HL-60/S4 (cell line): ENCODE measurements at regions not wholly inside any gene's neighbourhood (a gene's known extent, or its start where the extent isn't known, plus 50 kb on each side); places are given as distances from the start of the nearest gene placed in this dataset.

Source experiments
- in situ Hi-C: fragments of 300-500 bp; cut with MboI; formaldehyde crosslinking; loops from 2 replicates; pipeline ENCODE4 v1.14.3; 2022; ENCODE audit warnings: low sequenced_read_pairs

DNA sequence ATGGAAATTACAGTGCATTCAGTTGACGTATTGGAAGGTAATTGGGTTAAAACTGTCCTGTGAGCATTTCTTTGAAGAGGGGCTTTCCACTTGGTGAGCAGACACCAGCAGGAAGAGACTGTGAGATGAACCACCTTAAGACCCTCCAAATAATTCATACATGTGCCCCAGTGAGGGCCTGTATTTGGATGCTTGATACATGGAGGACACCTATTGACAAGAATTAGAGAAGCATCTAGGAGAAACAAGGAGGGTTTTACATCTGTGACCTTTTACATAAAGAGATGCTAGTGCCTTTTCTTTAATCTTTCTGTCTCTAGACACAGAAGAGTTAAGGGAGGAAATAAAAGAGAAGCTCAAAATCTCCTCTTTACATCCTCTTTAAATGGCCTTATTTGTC, 1115.3 kb upstream of the IGFBP7 start:
- in situ Hi-C loops, result no loop called here

DNA sequence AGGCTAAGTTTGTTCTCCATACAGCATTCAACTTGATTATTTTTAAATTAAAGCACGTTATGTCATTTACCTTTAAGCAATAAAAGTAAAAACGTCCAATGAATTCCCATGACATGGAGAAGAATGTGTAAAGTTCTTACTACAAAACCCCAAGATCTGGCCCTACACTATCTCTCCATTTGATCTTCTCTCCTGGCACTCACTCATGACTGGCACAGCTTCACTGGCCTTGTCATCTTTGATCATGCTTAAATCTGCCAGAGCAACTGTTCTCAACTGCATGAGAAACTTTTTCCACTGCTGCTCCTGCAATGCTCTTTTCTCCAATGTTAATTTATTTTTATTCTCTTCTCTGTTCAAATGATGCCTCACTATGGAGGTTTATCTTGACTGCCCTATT, 1109.0 kb upstream of the IGFBP7 start:
- in situ Hi-C loops, result no loop called here

GRCh38 chr4:58216461-58216860, 1106.3 kb upstream of the IGFBP7 start:
- in situ Hi-C loops, result no loop called here

- in situ Hi-C loops, result no loop called here
Measured at GRCh38 chr4:58214376-58214775, 1104.2 kb upstream of the IGFBP7 start.

DNA sequence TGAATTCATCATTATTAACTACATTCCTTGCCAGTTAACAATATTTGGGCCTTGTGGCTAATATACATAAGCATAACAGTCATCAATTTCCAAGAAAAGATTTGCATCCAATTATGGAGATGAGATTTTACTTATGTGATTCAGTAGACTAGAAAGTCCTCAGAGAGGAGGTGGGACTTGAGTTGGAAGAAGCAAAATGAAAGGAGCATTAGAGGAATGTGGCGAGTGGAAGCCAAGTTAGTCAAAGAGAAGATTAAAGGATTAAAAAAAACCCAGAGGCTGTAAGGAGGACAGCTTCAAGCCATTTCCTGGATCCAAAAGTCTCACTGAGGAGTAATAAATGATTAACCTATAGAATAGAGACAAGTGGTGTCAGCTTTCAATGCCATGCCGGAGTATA, 1099.4 kb upstream of the IGFBP7 start:
- in situ Hi-C loops, result no loop called here

- in situ Hi-C loops, result no loop called here
Measured at GRCh38 chr4:58209001-58209400, 1098.8 kb upstream of the IGFBP7 start.

DNA sequence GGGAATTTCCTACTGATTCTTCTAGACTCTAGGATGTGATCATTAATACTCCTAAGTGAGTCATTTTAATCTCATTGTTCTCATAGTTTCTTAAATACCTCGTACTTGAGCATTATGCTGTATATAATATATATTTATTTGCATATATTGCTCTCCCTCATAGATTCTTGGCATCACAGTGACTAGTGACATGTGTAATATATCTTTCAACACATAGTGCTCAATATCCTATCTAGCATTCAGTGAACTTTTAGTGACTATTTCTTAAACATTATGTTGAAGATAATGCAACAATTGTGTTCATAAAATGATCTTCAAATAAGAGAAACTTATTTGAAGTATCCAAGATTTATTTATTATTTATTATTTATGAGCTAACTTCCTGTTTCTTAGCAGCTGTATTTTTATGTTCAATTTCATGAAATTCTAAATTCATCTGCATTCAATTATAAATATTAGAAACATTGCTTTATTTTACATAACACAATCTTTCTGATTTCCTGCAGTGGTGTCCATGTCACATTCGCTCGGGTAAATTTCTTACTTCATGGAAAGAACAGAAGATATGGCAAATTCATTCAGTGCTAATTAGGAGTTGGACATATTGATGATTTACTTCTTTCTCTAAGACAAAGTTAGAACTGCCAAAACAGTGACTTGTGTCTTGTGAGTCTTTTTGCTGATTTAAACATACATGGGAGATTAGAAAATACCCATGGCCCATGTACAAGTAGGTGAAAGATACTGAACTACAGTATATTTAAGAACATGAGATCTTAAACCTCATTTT, 1095.5 kb upstream of the IGFBP7 start:
- in situ Hi-C loops, result no loop called here

DNA sequence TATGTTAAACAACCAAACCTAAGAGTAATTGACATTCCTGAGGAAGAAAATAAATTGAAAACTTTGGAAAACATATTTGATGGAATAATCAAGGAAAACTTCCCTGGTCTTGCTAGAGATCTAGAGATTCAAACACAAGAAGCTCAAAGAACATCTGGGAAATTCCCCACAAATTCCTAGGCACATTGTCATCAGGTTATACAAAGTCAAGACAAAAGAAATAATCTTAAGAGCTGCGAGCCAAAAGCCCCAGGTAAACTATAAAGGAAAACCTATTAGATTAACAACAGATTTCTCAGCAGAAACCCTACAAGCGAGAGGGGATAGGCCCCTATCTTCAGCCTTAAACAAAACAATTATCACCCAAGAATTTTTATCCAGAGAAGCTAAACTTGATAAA, 1082.0 kb upstream of the IGFBP7 start:
- in situ Hi-C loops, result no loop called here

DNA sequence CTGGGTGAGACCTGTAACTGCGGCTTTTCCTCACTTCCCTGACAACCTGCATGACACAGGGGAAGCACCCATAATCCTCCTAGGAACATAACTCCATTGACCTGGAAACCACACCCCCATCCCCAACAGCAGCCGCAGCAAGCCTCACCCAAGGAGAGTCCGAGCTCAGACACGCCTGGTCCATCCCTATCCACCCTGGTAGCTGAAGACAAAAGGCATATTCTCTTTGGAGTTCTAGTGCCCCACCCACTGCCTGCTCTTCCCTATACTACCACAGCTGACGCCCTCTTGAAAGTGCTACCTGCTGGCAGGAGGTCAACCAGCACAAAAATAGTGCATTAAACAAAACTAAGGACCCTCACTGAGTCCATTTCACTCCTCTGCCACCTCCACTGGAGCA, 1080.9 kb upstream of the IGFBP7 start:
- in situ Hi-C loops, result no loop called here

GRCh38 chr4:58188316-58188715, 1078.1 kb upstream of the IGFBP7 start:
- in situ Hi-C loops, result no loop called here

GRCh38 chr4:58175024-58175423, 1064.8 kb upstream of the IGFBP7 start:
- in situ Hi-C loops, result no loop called here

- in situ Hi-C loops, result no loop called here
Measured at GRCh38 chr4:58166490-58166889, 1056.3 kb upstream of the IGFBP7 start.

DNA sequence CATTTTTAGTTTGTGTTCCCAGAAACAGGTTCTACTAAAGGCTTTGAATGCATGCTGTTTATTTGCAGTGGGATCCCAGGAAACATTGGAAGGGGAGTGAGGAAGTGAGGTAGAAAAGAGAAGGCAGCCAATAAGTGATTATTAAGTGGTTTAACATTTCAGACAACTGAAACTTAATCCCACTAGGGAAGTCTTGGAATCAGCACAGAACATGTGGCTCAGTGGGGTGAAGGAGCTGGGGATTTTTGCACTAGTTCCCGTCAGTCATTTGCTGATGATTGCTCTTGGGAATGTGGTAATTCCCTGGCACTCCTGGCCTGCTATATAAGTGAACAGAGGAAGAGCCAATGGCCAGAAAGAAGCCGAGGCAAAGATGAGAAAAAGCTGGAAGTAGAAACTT, 1053.0 kb upstream of the IGFBP7 start:
- in situ Hi-C loops, result no loop called here

DNA sequence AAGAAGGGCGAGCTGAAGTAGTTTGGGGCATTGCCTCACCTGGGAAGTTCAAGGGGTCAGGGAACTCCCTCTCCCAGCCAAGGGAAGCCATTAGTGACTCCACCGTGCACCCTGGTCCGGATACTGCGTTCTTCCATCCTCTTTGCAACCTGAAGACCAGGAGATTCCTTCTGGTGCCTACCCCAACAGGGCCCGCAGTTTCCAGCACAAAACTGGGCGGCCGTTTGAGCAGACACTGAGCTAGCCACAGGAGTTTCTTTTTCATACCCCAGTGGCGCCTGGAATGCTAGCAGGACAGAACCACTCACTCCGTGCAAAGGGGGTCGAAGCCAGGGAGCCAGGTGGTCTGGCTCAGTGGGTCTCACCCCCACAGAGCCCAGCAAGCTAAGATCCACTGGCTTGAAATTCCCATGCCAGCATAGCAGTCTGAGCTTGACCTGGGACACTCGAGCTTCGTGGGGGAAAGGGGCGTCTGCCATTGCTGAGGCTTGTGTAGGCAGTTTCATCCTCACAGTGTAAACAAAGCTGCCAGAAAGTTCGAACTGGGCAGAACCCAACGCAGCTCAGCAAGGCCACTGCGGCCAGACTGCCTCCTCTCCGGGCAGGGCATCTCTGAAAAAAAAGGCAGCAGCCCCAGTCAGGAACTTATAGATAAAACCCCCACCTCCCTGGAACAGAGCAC, 1039.4 kb upstream of the IGFBP7 start:
- in situ Hi-C loops, result no loop called here

GRCh38 chr4:58144721-58145120, 1034.5 kb upstream of the IGFBP7 start:
- in situ Hi-C loops, result no loop called here

GRCh38 chr4:58138786-58139668, 1028.8 kb upstream of the IGFBP7 start:
- in situ Hi-C loops, result no loop called here

- in situ Hi-C loops, result no loop called here
Measured at GRCh38 chr4:58136604-58137003, 1026.4 kb upstream of the IGFBP7 start.

GRCh38 chr4:58127680-58128079, 1017.5 kb upstream of the IGFBP7 start:
- in situ Hi-C loops, result no loop called here

GRCh38 chr4:58119298-58119697, 1009.1 kb upstream of the IGFBP7 start:
- in situ Hi-C loops, result no loop called here

DNA sequence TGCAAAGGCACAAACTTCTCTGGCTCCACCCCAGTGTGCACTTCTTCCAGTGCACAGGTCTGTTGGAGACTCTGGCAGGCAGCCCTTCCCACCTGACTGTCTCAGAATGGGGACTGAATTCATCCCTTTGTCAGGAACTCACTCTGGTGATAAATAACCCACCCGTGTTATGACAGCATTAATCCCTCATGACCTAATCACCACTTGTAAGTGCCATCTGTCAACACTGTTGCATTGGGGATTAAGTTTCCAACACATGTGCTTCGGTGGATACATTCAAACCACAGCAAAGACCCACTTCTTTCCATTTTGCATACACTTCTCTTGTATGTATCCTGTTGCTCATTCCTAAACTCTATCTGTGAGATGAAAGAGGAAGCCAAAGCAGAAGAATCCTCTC, 1002.9 kb upstream of the IGFBP7 start:
- in situ Hi-C loops, result no loop called here

DNA sequence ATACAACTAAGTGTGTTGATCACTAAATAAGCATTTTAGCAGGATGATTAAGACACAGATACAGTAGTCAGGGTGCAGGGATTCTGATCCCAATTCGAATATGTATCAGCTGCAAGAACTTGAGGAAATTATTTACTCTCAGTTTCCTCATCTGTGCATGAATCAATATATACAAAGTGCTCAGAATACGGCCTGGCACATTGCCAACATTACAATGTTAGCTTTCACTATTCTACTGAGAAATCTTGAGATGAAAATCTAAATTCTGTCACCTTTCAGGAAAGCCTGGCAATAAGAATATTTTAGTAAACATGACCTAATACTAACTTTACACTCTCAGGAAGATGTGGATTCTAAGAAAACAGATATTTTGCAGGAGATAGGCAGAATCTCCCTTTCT, 1001.6 kb upstream of the IGFBP7 start:
- in situ Hi-C loops, result no loop called here

DNA sequence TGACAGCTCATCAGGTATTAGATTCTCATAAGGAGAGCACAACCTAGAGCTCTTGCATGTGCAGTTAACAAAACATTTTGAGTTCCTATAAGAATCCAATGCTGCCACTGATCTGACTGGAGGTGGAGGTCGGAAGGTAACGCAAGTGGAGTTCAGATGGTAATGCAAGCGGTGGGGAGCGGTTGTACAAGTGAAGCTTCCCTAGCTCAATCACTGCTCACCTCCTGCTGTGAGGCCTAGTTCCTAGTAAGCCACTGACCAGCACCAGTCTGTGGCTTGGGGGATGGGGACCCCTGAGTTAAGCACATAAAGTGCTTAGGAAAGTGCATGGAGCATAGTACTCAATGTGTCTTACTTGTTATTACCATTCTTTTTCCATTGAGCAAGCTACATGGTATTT, 983.2 kb upstream of the IGFBP7 start:
- in situ Hi-C loops, result no loop called here
